Heart left ventricle (tissue), 13 donors: ENCODE measurements at regions not wholly inside any gene's neighbourhood (a gene's known extent, or its start where the extent isn't known, plus 50 kb on each side); places are given as distances from the start of the nearest gene placed in this dataset.

Experiments
- POLR2A ChIP-seq, 2 donors: fragments of 450-650 bp; IDR thresholded peaks; one replicate each; pipeline ENCODE4 v1.6.1; 2017; ENCODE audit warnings: antibody characterized with exemption in 2 of 2, mild to moderate bottlenecking in 2 of 2, moderate library complexity in 2 of 2
- TF ChIP-seq, protein P1 (sequence below), 12 donors: fragments of 200-600 bp; sonication (generic) in 4 of 12; IDR thresholded peaks; one replicate each; pipeline versions ENCODE4 v1.5.0 to v1.8.0; 2018 to 2022; ENCODE audit warnings: antibody characterized with exemption in 12 of 12, mild to moderate bottlenecking in 5 of 12
- donor health status: ischemic (EF 13 %, LVEDD 7.1; RV severe dilation, severe dysfunction).
- donor health status: DM: no; HTN: yes; CAD: no.
- donor health status: DM: no; HTN: no; CAD: no.
- donor health status: ischemic (EF 25% LVEDD 6.9; RV normal size, moderate dysfunction).
- donor health status: ischemic (EF 25% LVEDD 5.7; RV mildly dilated, moderate dysfunction).
- donor health status: ischemic (EF 35%, LVEDD 5.7; RV mildly dilated, moderate dysfunction).
- donor health status: nonischemic (EF 11% LVEDD 7.7; RV severe dilation, severe dysfunction).
- donor health status: DM: yes; HTN: yes; CAD: no.
- donor health status: PGD.
- donor health status: ischemic (EF 29% LVEDD 5.4; RV normal size, mild dysfunction).
- donor health status: nonischemic (EF 23%, LVEDD 6.1; RV moderate dilation, normal function).

DNA sequence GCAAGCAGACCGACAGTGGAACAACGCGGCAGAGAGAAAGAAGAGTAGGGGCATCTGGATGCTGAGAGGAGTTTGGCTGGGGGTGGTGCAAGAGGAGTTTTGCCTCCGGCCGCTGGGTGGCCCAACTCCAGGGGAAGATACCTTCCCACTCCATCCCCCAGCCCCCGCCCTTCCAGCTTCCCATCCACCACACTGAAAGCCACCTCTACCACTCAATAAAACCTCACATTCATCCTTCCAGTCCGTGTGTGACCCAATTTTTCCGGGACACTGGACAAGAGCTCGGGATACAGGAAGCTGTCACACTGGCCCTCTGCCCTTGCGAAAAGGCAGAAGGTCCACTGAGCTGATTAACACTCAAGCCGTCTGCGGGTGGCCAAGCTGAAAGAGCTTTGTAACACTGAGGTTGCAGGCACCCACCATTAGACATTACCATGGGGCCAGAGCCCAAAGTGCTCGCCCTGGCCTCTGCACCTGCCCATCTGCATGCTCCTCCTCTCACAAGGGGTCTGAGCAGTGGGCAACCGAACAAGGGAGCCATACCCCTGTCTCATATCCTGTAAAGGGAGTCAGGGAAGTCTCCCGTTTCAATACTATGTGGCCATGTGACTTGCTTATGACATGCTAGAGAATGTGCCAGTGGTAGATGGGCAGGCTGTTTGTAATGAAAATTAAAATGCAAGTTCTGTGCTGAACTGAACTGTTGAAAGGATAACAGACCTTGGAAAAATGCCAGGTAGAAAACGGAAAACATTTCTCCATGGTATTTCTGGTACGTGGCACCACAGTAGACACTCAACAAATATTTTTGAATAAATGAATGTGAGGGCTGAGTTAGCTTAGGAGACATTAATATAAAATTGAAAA, 205.1 kb upstream of the STARD13 start:
- TF ChIP-seq, protein P1, sequence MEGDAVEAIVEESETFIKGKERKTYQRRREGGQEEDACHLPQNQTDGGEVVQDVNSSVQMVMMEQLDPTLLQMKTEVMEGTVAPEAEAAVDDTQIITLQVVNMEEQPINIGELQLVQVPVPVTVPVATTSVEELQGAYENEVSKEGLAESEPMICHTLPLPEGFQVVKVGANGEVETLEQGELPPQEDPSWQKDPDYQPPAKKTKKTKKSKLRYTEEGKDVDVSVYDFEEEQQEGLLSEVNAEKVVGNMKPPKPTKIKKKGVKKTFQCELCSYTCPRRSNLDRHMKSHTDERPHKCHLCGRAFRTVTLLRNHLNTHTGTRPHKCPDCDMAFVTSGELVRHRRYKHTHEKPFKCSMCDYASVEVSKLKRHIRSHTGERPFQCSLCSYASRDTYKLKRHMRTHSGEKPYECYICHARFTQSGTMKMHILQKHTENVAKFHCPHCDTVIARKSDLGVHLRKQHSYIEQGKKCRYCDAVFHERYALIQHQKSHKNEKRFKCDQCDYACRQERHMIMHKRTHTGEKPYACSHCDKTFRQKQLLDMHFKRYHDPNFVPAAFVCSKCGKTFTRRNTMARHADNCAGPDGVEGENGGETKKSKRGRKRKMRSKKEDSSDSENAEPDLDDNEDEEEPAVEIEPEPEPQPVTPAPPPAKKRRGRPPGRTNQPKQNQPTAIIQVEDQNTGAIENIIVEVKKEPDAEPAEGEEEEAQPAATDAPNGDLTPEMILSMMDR (IDR thresholded peaks at IDR 0.05), result no peak
- no peak for TF ChIP-seq POLR2A (IDR thresholded peaks at IDR 0.05)
